Gastrocnemius medialis (tissue), 4 donors: ENCODE measurements at regions not wholly inside any gene's neighbourhood (a gene's known extent, or its start where the extent isn't known, plus 50 kb on each side); places are given as distances from the start of the nearest gene placed in this dataset.

Source experiments
- POLR2A ChIP-seq, 2 donors: fragments of 450-650 bp; IDR thresholded peaks; one replicate each; pipeline ENCODE4 v1.6.1; 2017; ENCODE audit warnings: antibody characterized with exemption in 2 of 2, mild to moderate bottlenecking in 2 of 2, moderate library complexity in 2 of 2
- TF ChIP-seq, protein P1 (sequence below), 5 experiments: fragments of 450-650 bp in 3 of 5; fragments of 200-600 bp in 2 of 5; sonication (generic) in 2 of 5; IDR thresholded peaks in 4 of 5; conservative IDR thresholded peaks in 1 of 5; 1 replicate in 4 of 5; 2 replicates in 1 of 5; pipeline ENCODE4 v1.5.1; 2016 to 2019; ENCODE audit warnings: antibody characterized with exemption in 5 of 5, mild to moderate bottlenecking in 3 of 5, moderate library complexity in 3 of 5

DNA sequence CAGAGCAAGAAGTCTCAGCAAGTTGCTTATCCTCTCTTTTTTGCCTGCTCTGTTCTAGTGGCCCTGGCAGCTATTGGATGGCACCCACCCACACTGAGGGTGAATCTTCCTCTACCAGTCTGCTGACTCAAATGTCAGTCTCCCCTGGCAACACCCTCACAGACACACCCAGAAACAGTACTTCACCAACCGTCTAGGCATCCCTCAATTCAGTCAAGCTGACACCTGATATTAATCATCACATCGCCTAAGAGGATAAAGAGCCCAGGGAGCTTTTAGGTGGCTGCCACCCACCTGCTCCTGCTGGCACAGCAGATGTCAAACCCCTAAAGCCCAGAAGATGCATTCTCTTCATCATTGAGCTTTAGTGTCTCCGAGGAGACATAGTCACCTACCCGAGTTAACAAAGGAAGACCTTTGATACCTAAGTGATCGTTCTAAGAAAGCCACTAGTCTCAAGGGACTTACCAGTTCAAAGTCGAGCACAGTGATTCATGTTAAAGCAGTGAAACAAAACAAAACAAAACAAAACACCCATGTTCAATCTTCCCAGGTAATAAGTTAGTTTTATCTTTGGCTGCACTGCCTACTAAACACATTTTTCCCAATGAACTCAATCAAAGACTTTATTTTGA lies 97.7 kb upstream of the KCNQ5 start:
- TF ChIP-seq, protein P1, sequence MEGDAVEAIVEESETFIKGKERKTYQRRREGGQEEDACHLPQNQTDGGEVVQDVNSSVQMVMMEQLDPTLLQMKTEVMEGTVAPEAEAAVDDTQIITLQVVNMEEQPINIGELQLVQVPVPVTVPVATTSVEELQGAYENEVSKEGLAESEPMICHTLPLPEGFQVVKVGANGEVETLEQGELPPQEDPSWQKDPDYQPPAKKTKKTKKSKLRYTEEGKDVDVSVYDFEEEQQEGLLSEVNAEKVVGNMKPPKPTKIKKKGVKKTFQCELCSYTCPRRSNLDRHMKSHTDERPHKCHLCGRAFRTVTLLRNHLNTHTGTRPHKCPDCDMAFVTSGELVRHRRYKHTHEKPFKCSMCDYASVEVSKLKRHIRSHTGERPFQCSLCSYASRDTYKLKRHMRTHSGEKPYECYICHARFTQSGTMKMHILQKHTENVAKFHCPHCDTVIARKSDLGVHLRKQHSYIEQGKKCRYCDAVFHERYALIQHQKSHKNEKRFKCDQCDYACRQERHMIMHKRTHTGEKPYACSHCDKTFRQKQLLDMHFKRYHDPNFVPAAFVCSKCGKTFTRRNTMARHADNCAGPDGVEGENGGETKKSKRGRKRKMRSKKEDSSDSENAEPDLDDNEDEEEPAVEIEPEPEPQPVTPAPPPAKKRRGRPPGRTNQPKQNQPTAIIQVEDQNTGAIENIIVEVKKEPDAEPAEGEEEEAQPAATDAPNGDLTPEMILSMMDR (IDR thresholded peaks at IDR 0.05 in 4 of 5, conservative IDR thresholded peaks at IDR 0.05 in 1 of 5), result no peak
- TF ChIP-seq POLR2A (IDR thresholded peaks at IDR 0.05), result no peak
